BE2C (cell line): ENCODE measurements at regions not wholly inside any gene's neighbourhood (a gene's known extent, or its start where the extent isn't known, plus 50 kb on each side); places are given as distances from the start of the nearest gene placed in this dataset.

Experiments used
- DNase-seq: peaks from one replicate; pipeline ENCODE4 v3.0.0-alpha.2; 2020
- H3K27me3 ChIP-seq: fragments of 250-450 bp; sonication (Bioruptor Pico); 2 replicates; pipeline ENCODE4 v1.5.1; 2020; ENCODE audit warnings: mild to moderate bottlenecking
- H3K36me3 ChIP-seq: fragments of 250-450 bp; sonication (Bioruptor Pico); 2 replicates; pipeline ENCODE4 v1.5.1; 2020; ENCODE audit warnings: mild to moderate bottlenecking
- H3K4me1 ChIP-seq: fragments of 250-450 bp; sonication (Bioruptor Pico); 2 replicates; pipeline ENCODE4 v1.5.1; 2020
- H3K4me3 ChIP-seq: 2 replicates; pipeline ENCODE4 v1.5.1; 2011; ENCODE audit warnings: low read depth, low read length
- H3K9me3 ChIP-seq: fragments of 250-450 bp; sonication (Bioruptor Pico); 2 replicates; pipeline ENCODE4 v1.5.1; 2020
- CTCF ChIP-seq: IDR thresholded peaks from 2 replicates; pipeline ENCODE4 v1.5.1; 2012; ENCODE audit warnings: mild to moderate bottlenecking, low read depth, low read length

GRCh38 chr1:4517186-4517954 is 137.0 kb upstream of the AJAP1 start:
- TF ChIP-seq CTCF, result no peak
- no peak for DNase-seq
- Histone ChIP-seq H3K4me1 (no peaks in the 10 kb centered on the region), H3K9me3 (no peaks in the 10 kb centered on the region), H3K36me3 (no peaks in the 10 kb centered on the region), H3K27me3 (no peaks in the 10 kb centered on the region), H3K4me3 (no peak overlapping the region)

GRCh38 chr1:4518621-4519020 is 135.8 kb upstream of the AJAP1 start:
- H3K4me1 ChIP-seq, result no peaks in the 10 kb centered on the region
- H3K9me3 ChIP-seq, result no peaks in the 10 kb centered on the region
- TF ChIP-seq CTCF, result no peak

GRCh38 chr1:4519954-4520353 is 134.5 kb upstream of the AJAP1 start:
- no peak overlapping the region for H3K4me3 ChIP-seq
- H3K27me3 ChIP-seq, result no peaks in the 10 kb centered on the region
- H3K36me3 ChIP-seq, result no peaks in the 10 kb centered on the region
- DNase-seq, result no peak
- TF ChIP-seq CTCF, result no peak
- no peaks in the 10 kb centered on the region for H3K9me3 ChIP-seq
- no peaks in the 10 kb centered on the region for H3K4me1 ChIP-seq

More at GRCh38 chr1:4518621-4519020, 135.8 kb upstream of the AJAP1 start:
- H3K4me3 ChIP-seq, result no peak overlapping the region
- H3K36me3 ChIP-seq, result no peaks in the 10 kb centered on the region
- no peak for DNase-seq
- no peaks in the 10 kb centered on the region for H3K27me3 ChIP-seq

- Histone ChIP-seq H3K9me3 (no peaks in the 10 kb centered on the region), H3K27me3 (no peaks in the 10 kb centered on the region), H3K36me3 (no peaks in the 10 kb centered on the region), H3K4me1 (no peaks in the 10 kb centered on the region), H3K4me3 (no peak overlapping the region)
- no peak for TF ChIP-seq CTCF
- DNase-seq, result no peak
Observed at GRCh38 chr1:4523551-4523950, 130.9 kb upstream of the AJAP1 start.

GRCh38 chr1:4526747-4527146 is 127.7 kb upstream of the AJAP1 start:
- DNase-seq, result no peak
- Histone ChIP-seq H3K27me3 (no peaks in the 10 kb centered on the region), H3K36me3 (no peaks in the 10 kb centered on the region), H3K9me3 (no peaks in the 10 kb centered on the region), H3K4me3 (no peak overlapping the region), H3K4me1 (no peaks in the 10 kb centered on the region)
- TF ChIP-seq CTCF, result no peak

GRCh38 chr1:4527819-4528218 is 126.6 kb upstream of the AJAP1 start:
- TF ChIP-seq CTCF, result no peak
- Histone ChIP-seq H3K27me3 (no peaks in the 10 kb centered on the region), H3K4me1 (no peaks in the 10 kb centered on the region), H3K4me3 (no peak overlapping the region), H3K36me3 (no peaks in the 10 kb centered on the region), H3K9me3 (no peaks in the 10 kb centered on the region)
- DNase-seq, result no peak
